Activated CD4-positive, alpha-beta memory T cell treated with anti-CD3 and anti-CD28 coated beads for 36 hours (primary cell): ENCODE measurements at regions not wholly inside any gene's neighbourhood (a gene's known extent, or its start where the extent isn't known, plus 50 kb on each side); places are given as distances from the start of the nearest gene placed in this dataset.

ENCODE experiments used
- CTCF ChIA-PET: fragments of 350-600 bp; sonication (Branson Sonifier 250); formaldehyde crosslinking; loops from one replicate; lab custom pipeline; 2021; ENCODE audit warnings: antibody characterized with exemption, inconsistent platforms; lab: Charles Lee
- POLR2A ChIA-PET: fragments of 350-600 bp; sonication (Branson Sonifier 250); formaldehyde crosslinking; loops from one replicate; lab custom pipeline; 2021; ENCODE audit warnings: antibody characterized with exemption; lab: Charles Lee
- DNase-seq: peaks from one replicate; pipeline ENCODE4 v3.0.0-alpha.2; 2020
- H3K27ac Mint-ChIP-seq: one replicate; pipeline ENCODE4 v1.8.0; 2021; ENCODE audit warnings: mixed read lengths
- H3K27me3 Mint-ChIP-seq: one replicate; pipeline ENCODE4 v1.8.0; 2021; ENCODE audit warnings: mixed read lengths
- H3K36me3 Mint-ChIP-seq: one replicate; pipeline ENCODE4 v1.8.0; 2021; ENCODE audit warnings: mixed read lengths
- H3K4me1 Mint-ChIP-seq: one replicate; pipeline ENCODE4 v1.8.0; 2021; ENCODE audit warnings: low read depth, mixed read lengths
- H3K4me3 Mint-ChIP-seq: one replicate; pipeline ENCODE4 v1.8.0; 2021; ENCODE audit warnings: mild to moderate bottlenecking, mixed read lengths
- H3K9me3 Mint-ChIP-seq: one replicate; pipeline ENCODE4 v1.8.0; 2021; ENCODE audit warnings: mixed read lengths
- intact Hi-C: fragments of 100-400 bp; cut with micrococcal nuclease; formaldehyde crosslinking; loops from one replicate; pipeline ENCODE4 v1.15.1; 2023

GRCh38 chr9:113687107-113687679 lies 188.9 kb upstream of the ZNF618 start:
- Mint-ChIP-seq H3K36me3 (no peaks in the 10 kb centered on the region), H3K27me3 (peaks cover 71% of the 10 kb centered on the region), H3K4me1 (peaks cover 5% of the 10 kb centered on the region), H3K9me3 (no peaks in the 10 kb centered on the region), H3K4me3 (no peak overlapping the region), H3K27ac (no peak overlapping the region)
- ChIA-PET POLR2A (no interaction called here), CTCF (no interaction called here)
- intact Hi-C loops, result no loop called here
- no peak for DNase-seq

- Mint-ChIP-seq H3K4me1 (peaks cover 5% of the 10 kb centered on the region), H3K9me3 (no peaks in the 10 kb centered on the region), H3K4me3 (no peak overlapping the region), H3K36me3 (no peaks in the 10 kb centered on the region), H3K27ac (no peak overlapping the region), H3K27me3 (peaks cover 65% of the 10 kb centered on the region)
- ChIA-PET POLR2A (no interaction called here), CTCF (no interaction called here)
- intact Hi-C loops, result no loop called here
- peak; percentile 13 for DNase-seq
Measured at GRCh38 chr9:113687680-113688371, 188.3 kb upstream of the ZNF618 start.

GRCh38 chr9:113690055-113690740 lies 185.9 kb upstream of the ZNF618 start:
- intact Hi-C loops, result no loop called here
- POLR2A ChIA-PET, result no interaction called here
- H3K4me1 Mint-ChIP-seq, result peaks cover 14% of the 10 kb centered on the region
- no peak overlapping the region for H3K4me3 Mint-ChIP-seq
- no peak for DNase-seq
- no peak overlapping the region for H3K27ac Mint-ChIP-seq
- H3K36me3 Mint-ChIP-seq, result no peaks in the 10 kb centered on the region
- no peaks in the 10 kb centered on the region for H3K9me3 Mint-ChIP-seq
- CTCF ChIA-PET, result no interaction called here
- peaks cover 52% of the 10 kb centered on the region for H3K27me3 Mint-ChIP-seq

- CTCF ChIA-PET, result interaction anchor here (2.2 kb wide), 1 partner anchor 10 kb away, joined by 10 read pairs; no protein-coding TSS in a partner anchor
- POLR2A ChIA-PET, result no interaction called here
Measured at GRCh38 chr9:113692256-113692655, 183.9 kb upstream of the ZNF618 start.

GRCh38 chr9:113694912-113695311 lies 181.2 kb upstream of the ZNF618 start:
- Mint-ChIP-seq H3K27ac (no peak overlapping the region), H3K9me3 (peaks cover 3% of the 10 kb centered on the region), H3K4me1 (peaks cover 22% of the 10 kb centered on the region), H3K36me3 (no peaks in the 10 kb centered on the region), H3K4me3 (no peak overlapping the region), H3K27me3 (peaks cover 18% of the 10 kb centered on the region)
- CTCF ChIA-PET, result no interaction called here
- no peak for DNase-seq
- POLR2A ChIA-PET, result no interaction called here
- intact Hi-C loops, result no loop called here

More at GRCh38 chr9:113692256-113692655, 183.9 kb upstream of the ZNF618 start:
- no peak for DNase-seq
- Mint-ChIP-seq H3K4me3 (no peak overlapping the region), H3K4me1 (peaks cover 27% of the 10 kb centered on the region), H3K36me3 (no peaks in the 10 kb centered on the region), H3K9me3 (peaks cover 3% of the 10 kb centered on the region), H3K27me3 (peaks cover 40% of the 10 kb centered on the region), H3K27ac (no peak overlapping the region)
- intact Hi-C loops, result no loop called here

- intact Hi-C loops, result no loop called here
- Mint-ChIP-seq H3K36me3 (no peaks in the 10 kb centered on the region), H3K4me3 (no peak overlapping the region), H3K9me3 (peaks cover 3% of the 10 kb centered on the region), H3K27me3 (peaks cover 17% of the 10 kb centered on the region), H3K27ac (no peak overlapping the region), H3K4me1 (peaks cover 22% of the 10 kb centered on the region)
- ChIA-PET CTCF (no interaction called here), POLR2A (interaction anchor here (1.2 kb wide), 1 partner anchor 20 kb away, joined by 3 read pairs; no protein-coding TSS in a partner anchor)
- DNase-seq, result no peak
Measured at GRCh38 chr9:113695440-113695851, 180.7 kb upstream of the ZNF618 start.

- Mint-ChIP-seq H3K36me3 (no peaks in the 10 kb centered on the region), H3K4me3 (no peak overlapping the region), H3K27ac (no peak overlapping the region), H3K9me3 (peaks cover 3% of the 10 kb centered on the region), H3K27me3 (peaks cover 14% of the 10 kb centered on the region), H3K4me1 (peaks cover 22% of the 10 kb centered on the region)
- intact Hi-C loops, result no loop called here
- CTCF ChIA-PET, result no interaction called here
- DNase-seq, result no peak
- POLR2A ChIA-PET, result interaction anchor here (1.2 kb wide), 1 partner anchor 20 kb away, joined by 3 read pairs; no protein-coding TSS in a partner anchor
Measured at GRCh38 chr9:113695901-113696300, 180.2 kb upstream of the ZNF618 start.

- no peaks in the 10 kb centered on the region for H3K4me1 Mint-ChIP-seq
- ChIA-PET POLR2A (no interaction called here), CTCF (no interaction called here)
- H3K4me3 Mint-ChIP-seq, result no peak overlapping the region
- no peaks in the 10 kb centered on the region for H3K36me3 Mint-ChIP-seq
- intact Hi-C loops, result no loop called here
- DNase-seq, result no peak
- H3K27ac Mint-ChIP-seq, result no peak overlapping the region
- H3K27me3 Mint-ChIP-seq, result peaks cover 9% of the 10 kb centered on the region
- peaks cover 1% of the 10 kb centered on the region for H3K9me3 Mint-ChIP-seq
Measured at GRCh38 chr9:113701774-113702755, 174.0 kb upstream of the ZNF618 start.

- Mint-ChIP-seq H3K36me3 (no peaks in the 10 kb centered on the region), H3K27ac (no peak overlapping the region), H3K4me1 (no peaks in the 10 kb centered on the region), H3K9me3 (peaks cover 10% of the 10 kb centered on the region), H3K4me3 (no peak overlapping the region), H3K27me3 (peaks cover 5% of the 10 kb centered on the region)
- ChIA-PET CTCF (no interaction called here), POLR2A (no interaction called here)
- no peak for DNase-seq
- intact Hi-C loops, result no loop called here
Measured at GRCh38 chr9:113705306-113705927, 170.7 kb upstream of the ZNF618 start.

- Mint-ChIP-seq H3K4me3 (no peak overlapping the region), H3K27me3 (peaks cover 5% of the 10 kb centered on the region), H3K4me1 (no peaks in the 10 kb centered on the region), H3K36me3 (no peaks in the 10 kb centered on the region), H3K27ac (no peak overlapping the region), H3K9me3 (peaks cover 10% of the 10 kb centered on the region)
- ChIA-PET CTCF (no interaction called here), POLR2A (no interaction called here)
- no peak for DNase-seq
- intact Hi-C loops, result no loop called here
Measured at GRCh38 chr9:113705928-113706519, 170.1 kb upstream of the ZNF618 start.

GRCh38 chr9:113707953-113708695 lies 168.0 kb upstream of the ZNF618 start:
- no peak overlapping the region for H3K4me3 Mint-ChIP-seq
- DNase-seq, result no peak
- H3K36me3 Mint-ChIP-seq, result no peaks in the 10 kb centered on the region
- ChIA-PET POLR2A (no interaction called here), CTCF (no interaction called here)
- H3K9me3 Mint-ChIP-seq, result peaks cover 10% of the 10 kb centered on the region
- no peak overlapping the region for H3K27ac Mint-ChIP-seq
- H3K27me3 Mint-ChIP-seq, result peaks cover 1% of the 10 kb centered on the region
- intact Hi-C loops, result no loop called here
- H3K4me1 Mint-ChIP-seq, result no peaks in the 10 kb centered on the region
